ENCODE measurements at regions not wholly inside any gene's neighbourhood (a gene's known extent, or its start where the extent isn't known, plus 50 kb on each side); places are given as distances from the start of the nearest gene placed in this dataset.

GRCh38 chr9:136596630-136597031, 50.8 kb upstream of the NOTCH1 start:
- H3K9me3 ChIP-seq = no peaks in the 10 kb centered on the region
- peaks cover 23% of the 10 kb centered on the region for H3K4me1 ChIP-seq
- no peaks in the 10 kb centered on the region for H3K27me3 ChIP-seq
- TF ChIP-seq CTCF (IDR thresholded peaks at IDR 0.05) (no peak), POLR2A (IDR thresholded peaks at IDR 0.05) (no peak)
- peak; percentile 87 for DNase-seq
- no peaks in the 10 kb centered on the region for H3K36me3 ChIP-seq (ENCODE audit: low read depth, missing control alignments)
- intact Hi-C loops (cut with DNase I; ENCODE audit: low total_unique reads) = no loop called here
- peak overlapping the region; percentile 61 to 70 for H3K27ac ChIP-seq
- no peak overlapping the region for H3K4me3 ChIP-seq
- 68 to 89% methylated on average over 14 to 16 of the region's 16 CpGs for WGBS, 2 donors

GRCh38 chr9:136596217-136596616, 50.4 kb upstream of the NOTCH1 start:
- Histone ChIP-seq H3K4me3 (no peak overlapping the region), H3K9me3 (no peaks in the 10 kb centered on the region), H3K27ac (peak overlapping the region in 1 of 2 donors; percentile 41), H3K36me3 (ENCODE audit: low read depth, missing control alignments) (no peaks in the 10 kb centered on the region), H3K27me3 (no peaks in the 10 kb centered on the region), H3K4me1 (peaks cover 23% of the 10 kb centered on the region)
- WGBS, 2 donors = 56 to 72% methylated on average over 8 of the region's 8 CpGs
- intact Hi-C loops (cut with DNase I; ENCODE audit: low total_unique reads) = no loop called here
- TF ChIP-seq POLR2A (IDR thresholded peaks at IDR 0.05) (peak; percentile 31), CTCF (IDR thresholded peaks at IDR 0.05) (no peak)
- DNase-seq = no peak

GRCh38 chr9:136595245-136596153, 49.7 kb upstream of the NOTCH1 start:
- no peak overlapping the region for H3K4me3 ChIP-seq
- no peaks in the 10 kb centered on the region for H3K36me3 ChIP-seq (ENCODE audit: low read depth, missing control alignments)
- no peaks in the 10 kb centered on the region for H3K9me3 ChIP-seq
- H3K27ac ChIP-seq = peak overlapping the region in 1 of 2 donors; percentile 41
- TF ChIP-seq CTCF (IDR thresholded peaks at IDR 0.05) (no peak), POLR2A (IDR thresholded peaks at IDR 0.05) (no peak)
- H3K27me3 ChIP-seq = no peaks in the 10 kb centered on the region
- peaks cover 23% of the 10 kb centered on the region for H3K4me1 ChIP-seq
- WGBS, 2 donors = 80 to 89% methylated on average over 33 of the region's 33 CpGs
- no peak for DNase-seq
- intact Hi-C loops (cut with DNase I; ENCODE audit: low total_unique reads) = no loop called here

Data from testis (tissue), 2 donors.